ENCODE measurements at regions not wholly inside any gene's neighbourhood (a gene's known extent, or its start where the extent isn't known, plus 50 kb on each side); places are given as distances from the start of the nearest gene placed in this dataset.

GRCh38 chr1:102098536-102098935 lies 101.8 kb upstream of the OLFM3 start:
- no CpG with 5 or more reads among the region's 3 CpGs for WGBS, 2 experiments (ENCODE audit: extremely low coverage in 2 of 2, insufficient read length in 1 of 2)
- no peak overlapping the region for H3K4me2 ChIP-seq (ENCODE audit: low read depth, low read length)
- no peaks in the 10 kb centered on the region for H3K9me1 ChIP-seq (ENCODE audit: insufficient read depth, low read length)
- no peak overlapping the region for H4K8ac ChIP-seq (ENCODE audit: low read depth in 2 of 2, low read length in 2 of 2)
- DNase-seq (no peak), ATAC-seq (ENCODE audit: low read depth) (no peak)
- H3K56ac ChIP-seq (ENCODE audit: extremely low read depth, insufficient read depth, low read length), result no peak overlapping the region
- H2BK15ac ChIP-seq (ENCODE audit: low read depth, low read length), result no peak overlapping the region
- no peak overlapping the region for H2BK20ac ChIP-seq (ENCODE audit: low read depth, low read length)
- no peak overlapping the region for H3K14ac ChIP-seq (replicated peaks; ENCODE audit: low read depth, low read length)
- no peaks in the 10 kb centered on the region for H4K20me1 ChIP-seq (ENCODE audit: insufficient read depth, low read length)
- H3K18ac ChIP-seq (ENCODE audit: low read depth, low read length), result no peak overlapping the region
- no peak overlapping the region for H3K4me3 ChIP-seq (ENCODE audit: insufficient read depth, low read depth, low read length)
- no peak overlapping the region for H4K5ac ChIP-seq (ENCODE audit: low read depth, low read length)
- POLR2A ChIA-PET (ENCODE audit: unreplicated experiment), result no interaction called here
- no peaks in the 10 kb centered on the region for H3K36me3 ChIP-seq (ENCODE audit: control insufficient read depth, insufficient read depth, low read length)
- no TSS peak for BruUV-seq (replicated peaks)
- no peaks in the 10 kb centered on the region for H3K27me3 ChIP-seq (ENCODE audit: control insufficient read depth, insufficient read depth, low read length)
- no peak overlapping the region for H2AK5ac ChIP-seq (ENCODE audit: low read depth, low read length)
- intact Hi-C loops (cut with micrococcal nuclease), result no loop called here
- CTCF ChIA-PET, result interaction anchor here (0.6 kb wide), 1 partner anchor 61 kb away, joined by 3 read pairs; no protein-coding TSS in a partner anchor
- no peak overlapping the region for H2BK120ac ChIP-seq (ENCODE audit: low read depth, low read length)
- no peaks in the 10 kb centered on the region for H3K4me1 ChIP-seq (ENCODE audit: control insufficient read depth, insufficient read depth, low read length)
- no peak overlapping the region for H3K27ac ChIP-seq (ENCODE audit: insufficient read depth, low read length)
- in situ Hi-C loops (cut with MboI; ENCODE audit: low sequenced_read_pairs), result no loop called here
- H4K91ac ChIP-seq (ENCODE audit: insufficient read depth, low read depth, low read length), result no peak overlapping the region
- no peak overlapping the region for H3K9ac ChIP-seq (ENCODE audit: low read depth, low read length)
- H2AFZ ChIP-seq (replicated peaks; ENCODE audit: low read length, poor library complexity), result no peak overlapping the region
- H3K9me3 ChIP-seq (ENCODE audit: control insufficient read depth, insufficient read depth, low read length), result peaks cover 1% of the 10 kb centered on the region
- no peak overlapping the region for H2BK5ac ChIP-seq (ENCODE audit: low read depth, low read length, poor library complexity, severe bottlenecking)
- H3K4ac ChIP-seq (ENCODE audit: low read depth, low read length), result no peak overlapping the region
- H3K23ac ChIP-seq (ENCODE audit: low read depth, low read length), result no peak overlapping the region
- no peaks in the 10 kb centered on the region for H3K79me1 ChIP-seq (ENCODE audit: low read depth in 1 of 2, low read length in 2 of 2)
- TF ChIP-seq USF2 (IDR thresholded peaks at IDR 0.05; ENCODE audit: low read depth, low read length), result no peak
- TF ChIP-seq RFX5 (IDR thresholded peaks at IDR 0.05; ENCODE audit: low read depth, low read length), result no peak
- no peak for TF ChIP-seq FOS (IDR thresholded peaks at IDR 0.05; ENCODE audit: low read depth, low read length)
- no peak for TF ChIP-seq MAZ (IDR thresholded peaks at IDR 0.05; ENCODE audit: borderline replicate concordance, low read depth, low read length)
- TF ChIP-seq BHLHE40 (IDR thresholded peaks at IDR 0.05; ENCODE audit: low read depth, low read length), result no peak
- no peak for TF ChIP-seq ELK1 (IDR thresholded peaks at IDR 0.05; ENCODE audit: borderline replicate concordance, low read depth, low read length)
- TF ChIP-seq CHD1 (IDR thresholded peaks at IDR 0.05; ENCODE audit: low read depth, low read length), result no peak
- TF ChIP-seq POLR2A (IDR thresholded peaks at IDR 0.05; ENCODE audit: low read depth, low read length), result no peak
- no peak for TF ChIP-seq RAD21 (IDR thresholded peaks at IDR 0.05; ENCODE audit: low read length)
- TF ChIP-seq MXI1 (IDR thresholded peaks at IDR 0.05; ENCODE audit: borderline replicate concordance, low read depth, low read length), result no peak
- dilution Hi-C loops (cut with HindIII; ENCODE audit: low sequenced_read_pairs, unreplicated experiment), result no loop called here
- no peak overlapping the region for H2AK9ac ChIP-seq (replicated peaks; ENCODE audit: low read depth, low read length, poor library complexity)
